Panc1 (cell line): ENCODE measurements at regions not wholly inside any gene's neighbourhood (a gene's known extent, or its start where the extent isn't known, plus 50 kb on each side); places are given as distances from the start of the nearest gene placed in this dataset.

Source experiments
- CTCF ChIP-seq: fragments of 450-650 bp; IDR thresholded peaks from 2 replicates; pipeline ENCODE4 v1.5.1; 2017; ENCODE audit warnings: mild to moderate bottlenecking
- POLR2AphosphoS5 ChIP-seq: IDR thresholded peaks from 2 replicates; pipeline ENCODE4 v1.6.1; 2012; ENCODE audit warnings: mild to moderate bottlenecking, low read depth, low read length, moderate library complexity
- SIN3A ChIP-seq: IDR thresholded peaks from 2 replicates; pipeline ENCODE4 v1.6.1; 2012; ENCODE audit warnings: low read depth, mild to moderate bottlenecking, low read length, moderate library complexity, borderline replicate concordance; ENCODE audit not compliant: insufficient read depth

- TF ChIP-seq CTCF (no peak), POLR2AphosphoS5 (no peak), SIN3A (no peak)
These were observed 146.0 kb upstream of the NUDT12 start for GRCh38 chr5:103708601-103709000.
